H9 (cell line): ENCODE measurements at regions not wholly inside any gene's neighbourhood (a gene's known extent, or its start where the extent isn't known, plus 50 kb on each side); places are given as distances from the start of the nearest gene placed in this dataset.

Source experiments
- DNase-seq: peaks from one replicate; pipeline ENCODE4 v3.0.0-alpha.2; 2017
- H2AFZ ChIP-seq: one replicate; pipeline ENCODE4 v1.6.1; 2013; ENCODE audit warnings: mild to moderate bottlenecking, low read length, control low read depth, moderate library complexity
- H2AK5ac ChIP-seq: 2 replicates; pipeline ENCODE4 v1.6.1; 2013; ENCODE audit warnings: low read length, control low read depth, mixed read lengths; ENCODE audit not compliant: insufficient read length
- H2BK120ac ChIP-seq: one replicate; pipeline ENCODE4 v1.6.1; 2013; ENCODE audit warnings: low read depth, mild to moderate bottlenecking, low read length, control low read depth, inconsistent platforms; ENCODE audit not compliant: poor library complexity, severe bottlenecking
- H2BK12ac ChIP-seq: 2 replicates; pipeline ENCODE4 v1.6.1; 2013; ENCODE audit warnings: low read length, control low read depth, mixed read lengths, low read depth; ENCODE audit not compliant: insufficient read length
- H2BK15ac ChIP-seq: 2 replicates; pipeline ENCODE4 v1.6.1; 2013; ENCODE audit warnings: low read depth, low read length, control low read depth
- H2BK20ac ChIP-seq: one replicate; pipeline ENCODE4 v1.6.1; 2013; ENCODE audit warnings: low read depth, mild to moderate bottlenecking, low read length, control low read depth, inconsistent platforms; ENCODE audit not compliant: poor library complexity, severe bottlenecking
- H2BK5ac ChIP-seq: 2 replicates; pipeline ENCODE4 v1.6.1; 2013; ENCODE audit warnings: low read length, control low read depth, mixed read lengths; ENCODE audit not compliant: insufficient read length
- H3K14ac ChIP-seq: 2 replicates; pipeline ENCODE4 v1.6.1; 2013; ENCODE audit warnings: low read length, control low read depth; ENCODE audit not compliant: insufficient read depth
- H3K18ac ChIP-seq: 2 replicates; pipeline ENCODE4 v1.6.1; 2013; ENCODE audit warnings: low read depth, mild to moderate bottlenecking, mixed read lengths, low read length, control low read depth; ENCODE audit not compliant: insufficient read length
- H3K23ac ChIP-seq: 2 replicates; pipeline ENCODE4 v1.6.1; 2013; ENCODE audit warnings: low read length, control low read depth, mixed read lengths, low read depth; ENCODE audit not compliant: insufficient read length
- H3K23me2 ChIP-seq: 2 replicates; pipeline ENCODE4 v1.6.1; 2013; ENCODE audit warnings: low read depth, mild to moderate bottlenecking, mixed read lengths, low read length, control low read depth; ENCODE audit not compliant: insufficient read length, poor library complexity, severe bottlenecking
- H3K27ac ChIP-seq: 2 replicates; pipeline ENCODE4 v1.5.1; 2013; ENCODE audit warnings: low read length, control low read depth, mixed read lengths, low read depth; ENCODE audit not compliant: insufficient read length
- H3K27me3 ChIP-seq: 2 replicates; pipeline ENCODE4 v1.6.1; 2013; ENCODE audit warnings: low read length, control low read depth, inconsistent platforms; ENCODE audit not compliant: insufficient read depth
- H3K4ac ChIP-seq: 2 replicates; pipeline ENCODE4 v1.6.1; 2013; ENCODE audit warnings: low read depth, mild to moderate bottlenecking, control low read depth, inconsistent platforms, low read length, moderate library complexity
- H3K4me1 ChIP-seq: 2 replicates; pipeline ENCODE4 v1.6.1; 2013; ENCODE audit warnings: low read length, control low read depth, inconsistent platforms; ENCODE audit not compliant: insufficient read depth
- H3K4me2 ChIP-seq: 2 replicates; pipeline ENCODE4 v1.6.1; 2013; ENCODE audit warnings: low read length, control low read depth, mixed read lengths; ENCODE audit not compliant: insufficient read length, insufficient read depth
- H3K56ac ChIP-seq: 2 replicates; pipeline ENCODE4 v1.6.1; 2013; ENCODE audit warnings: low read depth, mild to moderate bottlenecking, mixed read lengths, low read length, control low read depth; ENCODE audit not compliant: insufficient read length
- H3K79me1 ChIP-seq: 2 replicates; pipeline ENCODE4 v1.6.1; 2013; ENCODE audit warnings: low read depth, mild to moderate bottlenecking, moderate library complexity, low read length, control low read depth, inconsistent platforms; ENCODE audit not compliant: insufficient read depth, poor library complexity, severe bottlenecking
- H3K79me2 ChIP-seq: 2 replicates; pipeline ENCODE4 v1.6.1; 2013; ENCODE audit warnings: low read length, control low read depth, inconsistent platforms; ENCODE audit not compliant: insufficient read depth
- H3K9ac ChIP-seq: 2 replicates; pipeline ENCODE4 v1.6.1; 2013; ENCODE audit warnings: low read length, control low read depth, mixed read lengths; ENCODE audit not compliant: insufficient read length; ENCODE audit errors: extremely low read depth
- H3K9me3 ChIP-seq: one replicate; pipeline ENCODE4 v1.6.1; 2013; ENCODE audit warnings: low read depth, low read length, inconsistent platforms; ENCODE audit not compliant: control insufficient read depth
- H3T11ph ChIP-seq: one replicate; pipeline ENCODE4 v1.6.1; 2013; ENCODE audit warnings: mild to moderate bottlenecking, low read length, control low read depth, inconsistent platforms
- H4K20me1 ChIP-seq: one replicate; pipeline ENCODE4 v1.6.1; 2013; ENCODE audit not compliant: control insufficient read depth, insufficient read length, insufficient read depth
- H4K5ac ChIP-seq: 2 replicates; pipeline ENCODE4 v1.6.1; 2013; ENCODE audit warnings: low read depth, mild to moderate bottlenecking, mixed read lengths, low read length, control low read depth; ENCODE audit not compliant: insufficient read length
- H4K8ac ChIP-seq: replicated peaks from 2 replicates; pipeline ENCODE4 v1.6.1; 2013; ENCODE audit warnings: low read length, control low read depth, mixed read lengths, low read depth; ENCODE audit not compliant: insufficient read length
- H4K91ac ChIP-seq: 2 replicates; pipeline ENCODE4 v1.6.1; 2013; ENCODE audit warnings: low read depth, mild to moderate bottlenecking, moderate library complexity, mixed read lengths, low read length, control low read depth; ENCODE audit not compliant: insufficient read length
- H3K27ac Mint-ChIP-seq, 3 experiments: 2 replicates in 2 of 3; 3 replicates in 1 of 3; pipeline ENCODE4 v1.8.0; 2020 to 2021; ENCODE audit warnings: mixed read lengths in 3 of 3, mild to moderate bottlenecking in 1 of 3, moderate library complexity in 1 of 3
- H3K27me3 Mint-ChIP-seq: 2 replicates; pipeline ENCODE4 v1.8.0; 2021; ENCODE audit warnings: low read depth, mild to moderate bottlenecking, moderate library complexity, mixed read lengths
- H3K36me3 Mint-ChIP-seq, 3 experiments: 2 replicates in 2 of 3; 3 replicates in 1 of 3; pipeline ENCODE4 v1.8.0; 2020 to 2021; ENCODE audit warnings: low read depth in 3 of 3, mixed read lengths in 3 of 3; ENCODE audit not compliant: insufficient read depth in 1 of 3
- H3K4me1 Mint-ChIP-seq, 2 experiments: 2 replicates each; pipeline ENCODE4 v1.8.0; 2020; ENCODE audit warnings: mixed read lengths in 2 of 2
- H3K4me3 Mint-ChIP-seq, 2 experiments: 2 replicates in 1 of 2; 3 replicates in 1 of 2; pipeline ENCODE4 v1.8.0; 2020 to 2021; ENCODE audit warnings: mild to moderate bottlenecking in 2 of 2, mixed read lengths in 2 of 2, moderate library complexity in 1 of 2
- H3K9me3 Mint-ChIP-seq, 2 experiments: 2 replicates in 1 of 2; 3 replicates in 1 of 2; pipeline ENCODE4 v1.8.0; 2020; ENCODE audit warnings: mild to moderate bottlenecking in 2 of 2, mixed read lengths in 2 of 2, moderate library complexity in 1 of 2
- TF ChIP-seq, protein P1 (sequence below): fragments of 200-600 bp; sonication (generic); conservative IDR thresholded peaks from 3 replicates; pipeline ENCODE4 v1.8.0; 2021; ENCODE audit warnings: antibody characterized with exemption, mild to moderate bottlenecking

DNA sequence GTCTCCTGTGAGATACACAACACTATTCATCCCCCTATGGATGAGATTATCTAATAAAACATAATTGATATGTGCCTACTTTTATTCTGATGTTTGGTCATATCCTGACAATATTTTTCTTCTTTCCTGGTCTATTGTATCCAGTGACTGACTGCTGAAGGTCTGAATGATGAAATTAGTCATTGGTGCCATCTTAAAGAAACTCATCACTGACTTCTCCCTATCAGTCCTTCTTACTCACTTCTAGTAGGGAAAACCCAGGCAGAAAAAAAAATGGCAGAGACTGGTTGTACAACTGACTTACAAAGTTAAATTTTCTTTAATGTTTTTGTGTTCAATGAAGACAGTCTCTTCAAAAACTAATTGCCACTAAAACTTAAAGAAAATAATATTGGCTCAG lies 377.4 kb downstream of the HTR7 start:
- H3K4me1 ChIP-seq: no peaks in the 10 kb centered on the region; the same call in 1 of the 2 replicates
- no peak overlapping the region for H3T11ph ChIP-seq
- no peak overlapping the region for H3K56ac ChIP-seq
- H2BK12ac ChIP-seq: no peak overlapping the region
- DNase-seq: no peak
- H4K8ac ChIP-seq: no peak overlapping the region
- no peak overlapping the region for H3K14ac ChIP-seq
- H2AK5ac ChIP-seq: no peak overlapping the region
- no peak overlapping the region for H2BK15ac ChIP-seq
- no peak overlapping the region for H3K9ac ChIP-seq
- no peak overlapping the region for H2BK20ac ChIP-seq
- Mint-ChIP-seq H3K9me3 (no peaks in the 10 kb centered on the region), H3K4me3 (no peak overlapping the region), H3K27ac (no peak overlapping the region), H3K27me3 (no peaks in the 10 kb centered on the region), H3K4me1 (peaks cover 15 to 17% of the 10 kb centered on the region in 2 experiments), H3K36me3 (no peaks in the 10 kb centered on the region)
- H4K5ac ChIP-seq: no peak overlapping the region
- no peak overlapping the region for H3K18ac ChIP-seq
- H3K27ac ChIP-seq: no peak overlapping the region
- H3K23ac ChIP-seq: no peak overlapping the region
- no peak overlapping the region for H2BK120ac ChIP-seq
- no peaks in the 10 kb centered on the region for H3K9me3 ChIP-seq
- H4K91ac ChIP-seq: no peak overlapping the region
- TF ChIP-seq, protein P1, sequence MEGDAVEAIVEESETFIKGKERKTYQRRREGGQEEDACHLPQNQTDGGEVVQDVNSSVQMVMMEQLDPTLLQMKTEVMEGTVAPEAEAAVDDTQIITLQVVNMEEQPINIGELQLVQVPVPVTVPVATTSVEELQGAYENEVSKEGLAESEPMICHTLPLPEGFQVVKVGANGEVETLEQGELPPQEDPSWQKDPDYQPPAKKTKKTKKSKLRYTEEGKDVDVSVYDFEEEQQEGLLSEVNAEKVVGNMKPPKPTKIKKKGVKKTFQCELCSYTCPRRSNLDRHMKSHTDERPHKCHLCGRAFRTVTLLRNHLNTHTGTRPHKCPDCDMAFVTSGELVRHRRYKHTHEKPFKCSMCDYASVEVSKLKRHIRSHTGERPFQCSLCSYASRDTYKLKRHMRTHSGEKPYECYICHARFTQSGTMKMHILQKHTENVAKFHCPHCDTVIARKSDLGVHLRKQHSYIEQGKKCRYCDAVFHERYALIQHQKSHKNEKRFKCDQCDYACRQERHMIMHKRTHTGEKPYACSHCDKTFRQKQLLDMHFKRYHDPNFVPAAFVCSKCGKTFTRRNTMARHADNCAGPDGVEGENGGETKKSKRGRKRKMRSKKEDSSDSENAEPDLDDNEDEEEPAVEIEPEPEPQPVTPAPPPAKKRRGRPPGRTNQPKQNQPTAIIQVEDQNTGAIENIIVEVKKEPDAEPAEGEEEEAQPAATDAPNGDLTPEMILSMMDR: no peak
- H3K23me2 ChIP-seq: no peaks in the 10 kb centered on the region
- no peaks in the 10 kb centered on the region for H3K79me2 ChIP-seq
- no peaks in the 10 kb centered on the region for H3K79me1 ChIP-seq
- no peaks in the 10 kb centered on the region for H3K27me3 ChIP-seq
- no peak overlapping the region for H2AFZ ChIP-seq
- no peaks in the 10 kb centered on the region for H4K20me1 ChIP-seq
- H3K4ac ChIP-seq: no peak overlapping the region
- H3K4me2 ChIP-seq: no peak overlapping the region
- H2BK5ac ChIP-seq: no peak overlapping the region
